Loucy (cell line): ENCODE measurements at regions not wholly inside any gene's neighbourhood (a gene's known extent, or its start where the extent isn't known, plus 50 kb on each side); places are given as distances from the start of the nearest gene placed in this dataset.
A peak's percentile ranks its signal among the peaks of the same experiment; 100 is the strongest.

Source experiments
- H2AFZ ChIP-seq: fragments of 200-600 bp; sonication (generic); 2 replicates; pipeline ENCODE4 v1.6.0; 2016; ENCODE audit warnings: antibody characterized with exemption, mild to moderate bottlenecking, low read length, moderate library complexity
- H3F3A ChIP-seq: fragments of 200-600 bp; 2 replicates; pipeline ENCODE4 v1.6.0; 2016; ENCODE audit warnings: antibody characterized with exemption, low read depth, mild to moderate bottlenecking
- H3K27me3 ChIP-seq: fragments of 200-600 bp; sonication (generic); 2 replicates; pipeline ENCODE4 v1.6.1; 2014; ENCODE audit warnings: low read length, mild to moderate bottlenecking; ENCODE audit not compliant: insufficient read depth, poor library complexity, severe bottlenecking
- H3K36me3 ChIP-seq: fragments of 200-600 bp; sonication (generic); 2 replicates; pipeline ENCODE4 v1.6.1; 2016; ENCODE audit warnings: low read length; ENCODE audit not compliant: insufficient read depth
- H3K4me1 ChIP-seq: fragments of 200-600 bp; sonication (generic); 2 replicates; pipeline ENCODE4 v1.5.1; 2014; ENCODE audit warnings: low read length, mild to moderate bottlenecking; ENCODE audit not compliant: insufficient read depth, poor library complexity, severe bottlenecking
- H3K4me2 ChIP-seq: fragments of 200-600 bp; sonication (generic); 2 replicates; pipeline ENCODE4 v1.6.0; 2014; ENCODE audit warnings: antibody characterized with exemption, low read length, low read depth, mild to moderate bottlenecking; ENCODE audit not compliant: poor library complexity, severe bottlenecking
- H3K4me3 ChIP-seq: fragments of 200-600 bp; sonication (generic); 2 replicates; pipeline ENCODE4 v1.5.1; 2014; ENCODE audit warnings: low read length, mild to moderate bottlenecking, mixed read lengths; ENCODE audit not compliant: poor library complexity, severe bottlenecking
- H3K79me2 ChIP-seq: fragments of 200-600 bp; sonication (generic); 2 replicates; pipeline ENCODE4 v1.6.1; 2014; ENCODE audit warnings: low read length; ENCODE audit not compliant: insufficient read depth
- H3K9ac ChIP-seq: fragments of 200-600 bp; sonication (generic); 2 replicates; pipeline ENCODE4 v1.6.0; 2014; ENCODE audit warnings: mild to moderate bottlenecking, low read depth, low read length, moderate library complexity; ENCODE audit not compliant: poor library complexity, severe bottlenecking
- H3K9me2 ChIP-seq: fragments of 200-600 bp; sonication (generic); replicated peaks from 2 replicates; pipeline ENCODE4 v1.6.1; 2016; ENCODE audit warnings: low read depth, low read length, mixed read lengths
- H3K9me3 ChIP-seq: fragments of 200-600 bp; sonication (generic); 2 replicates; pipeline ENCODE4 v1.6.1; 2014; ENCODE audit warnings: mild to moderate bottlenecking, antibody characterized with exemption, low read length, low read depth; ENCODE audit not compliant: insufficient read depth
- H4K20me1 ChIP-seq: fragments of 200-600 bp; sonication (generic); 2 replicates; pipeline ENCODE4 v1.6.0; 2014; ENCODE audit warnings: antibody characterized with exemption, low read length, mild to moderate bottlenecking; ENCODE audit not compliant: insufficient read depth, poor library complexity, severe bottlenecking
- EZH2phosphoT487 ChIP-seq: fragments of 200-600 bp; IDR thresholded peaks from 2 replicates; pipeline ENCODE4 v1.6.1; 2018; ENCODE audit warnings: antibody characterized with exemption, mild to moderate bottlenecking, moderate library complexity, borderline replicate concordance
- TF ChIP-seq, protein P1 (sequence below): fragments of 200-600 bp; sonication (generic); conservative IDR thresholded peaks from 2 replicates; pipeline ENCODE4 v1.5.1; 2014; ENCODE audit warnings: mild to moderate bottlenecking, antibody characterized with exemption, low read length

DNA sequence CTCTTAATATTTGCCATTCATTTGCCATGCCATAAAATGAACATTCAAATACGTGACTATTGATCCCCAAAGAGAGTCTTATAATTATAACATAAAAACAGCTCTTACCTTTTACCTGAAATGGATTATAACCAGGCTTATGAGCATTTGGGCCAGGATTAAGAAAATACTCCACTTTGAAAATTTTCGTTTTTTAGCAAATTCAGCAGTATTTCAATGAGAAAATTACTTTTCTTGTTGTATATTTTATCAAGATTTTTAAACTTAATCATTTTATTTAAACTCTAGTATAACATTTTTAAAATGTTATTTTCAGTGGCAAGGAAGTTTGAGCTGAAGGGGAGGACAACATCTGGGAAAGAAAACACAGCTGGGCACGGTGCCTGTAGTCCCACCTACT, 59.0 kb upstream of the RAPGEF2 start:
- no peaks in the 10 kb centered on the region for H3F3A ChIP-seq
- H3K4me2 ChIP-seq = no peak overlapping the region
- H3K4me1 ChIP-seq = no peaks in the 10 kb centered on the region
- no peak for TF ChIP-seq EZH2phosphoT487
- TF ChIP-seq, protein P1, sequence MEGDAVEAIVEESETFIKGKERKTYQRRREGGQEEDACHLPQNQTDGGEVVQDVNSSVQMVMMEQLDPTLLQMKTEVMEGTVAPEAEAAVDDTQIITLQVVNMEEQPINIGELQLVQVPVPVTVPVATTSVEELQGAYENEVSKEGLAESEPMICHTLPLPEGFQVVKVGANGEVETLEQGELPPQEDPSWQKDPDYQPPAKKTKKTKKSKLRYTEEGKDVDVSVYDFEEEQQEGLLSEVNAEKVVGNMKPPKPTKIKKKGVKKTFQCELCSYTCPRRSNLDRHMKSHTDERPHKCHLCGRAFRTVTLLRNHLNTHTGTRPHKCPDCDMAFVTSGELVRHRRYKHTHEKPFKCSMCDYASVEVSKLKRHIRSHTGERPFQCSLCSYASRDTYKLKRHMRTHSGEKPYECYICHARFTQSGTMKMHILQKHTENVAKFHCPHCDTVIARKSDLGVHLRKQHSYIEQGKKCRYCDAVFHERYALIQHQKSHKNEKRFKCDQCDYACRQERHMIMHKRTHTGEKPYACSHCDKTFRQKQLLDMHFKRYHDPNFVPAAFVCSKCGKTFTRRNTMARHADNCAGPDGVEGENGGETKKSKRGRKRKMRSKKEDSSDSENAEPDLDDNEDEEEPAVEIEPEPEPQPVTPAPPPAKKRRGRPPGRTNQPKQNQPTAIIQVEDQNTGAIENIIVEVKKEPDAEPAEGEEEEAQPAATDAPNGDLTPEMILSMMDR = no peak
- no peaks in the 10 kb centered on the region for H3K9me3 ChIP-seq
- H3K79me2 ChIP-seq = no peaks in the 10 kb centered on the region
- H3K27me3 ChIP-seq = no peaks in the 10 kb centered on the region
- H3K36me3 ChIP-seq = no peaks in the 10 kb centered on the region
- H3K9ac ChIP-seq = no peak overlapping the region
- no peaks in the 10 kb centered on the region for H3K9me2 ChIP-seq
- no peak overlapping the region for H2AFZ ChIP-seq
- H3K4me3 ChIP-seq = no peak overlapping the region
- no peaks in the 10 kb centered on the region for H4K20me1 ChIP-seq

DNA sequence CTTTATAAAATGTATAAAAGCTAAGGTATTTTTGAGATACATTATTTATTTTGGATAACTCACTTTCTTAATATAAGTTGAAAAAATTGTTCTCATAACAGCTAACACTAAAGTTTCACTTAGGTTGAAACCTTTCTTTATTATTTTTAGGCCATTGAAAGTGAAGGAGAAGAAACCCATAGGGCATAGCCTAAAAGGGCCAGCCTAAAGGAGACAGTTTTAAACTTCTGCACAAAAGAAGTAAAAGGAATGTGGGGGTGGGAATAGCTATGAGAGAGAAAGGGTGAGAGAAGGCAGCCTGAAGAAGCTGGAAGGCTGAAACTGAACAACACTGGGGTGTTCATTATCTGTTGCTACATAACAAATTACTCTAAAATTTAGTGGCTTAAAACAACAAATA, 57.6 kb upstream of the RAPGEF2 start:
- Histone ChIP-seq H3K4me2 (no peak overlapping the region), H3K4me1 (no peaks in the 10 kb centered on the region)
- TF ChIP-seq EZH2phosphoT487 = no peak

GRCh38 chr4:159046683-159047082, 56.2 kb upstream of the RAPGEF2 start:
- Histone ChIP-seq H3K79me2 (no peaks in the 10 kb centered on the region), H3K9me2 (no peaks in the 10 kb centered on the region), H3K4me1 (no peaks in the 10 kb centered on the region), H3K9me3 (no peaks in the 10 kb centered on the region), H3K36me3 (no peaks in the 10 kb centered on the region), H4K20me1 (no peaks in the 10 kb centered on the region), H3K4me3 (no peak overlapping the region), H3K9ac (no peak overlapping the region), H3F3A (0 out of 2 replicates have a peak, but pooled peaks cover 2% of the 10 kb centered on the region), H3K27me3 (no peaks in the 10 kb centered on the region), H2AFZ (no peak overlapping the region), H3K4me2 (no peak overlapping the region)
- no peak for TF ChIP-seq EZH2phosphoT487
- TF ChIP-seq, protein P1 = no peak

More for the DNA sequence above, 57.6 kb upstream of the RAPGEF2 start:
- Histone ChIP-seq H3K79me2 (no peaks in the 10 kb centered on the region), H3K4me3 (no peak overlapping the region), H3K9me3 (no peaks in the 10 kb centered on the region), H3F3A (0 out of 2 replicates have a peak, but pooled peaks cover 2% of the 10 kb centered on the region), H3K9ac (no peak overlapping the region), H4K20me1 (no peaks in the 10 kb centered on the region), H3K36me3 (no peaks in the 10 kb centered on the region), H3K27me3 (no peaks in the 10 kb centered on the region), H3K9me2 (no peaks in the 10 kb centered on the region), H2AFZ (peak overlapping the region; percentile 40; the same call in 1 of the 2 replicates)

GRCh38 chr4:159047478-159048165, 55.3 kb upstream of the RAPGEF2 start:
- Histone ChIP-seq H3K9ac (no peak overlapping the region), H3K4me2 (no peak overlapping the region), H3F3A (0 out of 2 replicates have a peak, but pooled peaks cover 2% of the 10 kb centered on the region), H3K4me3 (no peak overlapping the region), H3K9me2 (no peaks in the 10 kb centered on the region), H4K20me1 (no peaks in the 10 kb centered on the region), H3K4me1 (no peaks in the 10 kb centered on the region), H3K27me3 (no peaks in the 10 kb centered on the region), H3K36me3 (no peaks in the 10 kb centered on the region), H3K9me3 (no peaks in the 10 kb centered on the region), H2AFZ (peak overlapping the region; percentile 7; the same call in 1 of the 2 replicates), H3K79me2 (no peaks in the 10 kb centered on the region)
- TF ChIP-seq, protein P1 = no peak
- no peak for TF ChIP-seq EZH2phosphoT487
